Neural progenitor cell (in vitro differentiated cells): ENCODE measurements at regions not wholly inside any gene's neighbourhood (a gene's known extent, or its start where the extent isn't known, plus 50 kb on each side); places are given as distances from the start of the nearest gene placed in this dataset.

ENCODE experiments used
- EZH2 ChIP-seq: fragments of 200-600 bp; sonication (generic); IDR thresholded peaks from 2 replicates; pipeline ENCODE4 v1.6.1; 2017; ENCODE audit warnings: antibody characterized with exemption, mild to moderate bottlenecking, moderate library complexity
- TF ChIP-seq, protein P1 (sequence below): fragments of 200-600 bp; sonication (generic); IDR thresholded peaks from 2 replicates; pipeline ENCODE4 v1.5.1; 2017; ENCODE audit warnings: antibody characterized with exemption, mild to moderate bottlenecking

DNA sequence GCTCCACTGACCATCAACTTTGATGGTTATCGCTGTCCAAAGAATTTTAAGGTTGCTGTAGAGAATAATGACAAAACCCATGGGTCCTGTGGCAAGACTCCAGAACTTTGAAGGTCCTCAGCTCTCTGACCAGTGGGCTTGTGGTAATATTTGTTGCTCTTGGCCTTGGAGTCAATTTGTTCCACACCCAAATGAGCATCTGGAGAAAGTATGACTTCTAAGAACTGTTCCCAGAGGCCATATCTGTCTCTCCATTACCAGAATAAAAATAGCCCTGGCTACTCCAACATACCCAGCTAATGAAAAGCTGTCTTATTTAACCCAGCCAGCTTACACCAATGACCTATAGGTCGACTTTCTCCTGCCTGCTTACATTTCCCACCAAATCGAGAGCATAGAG is 466.4 kb downstream of the MEIS1 start:
- no peak for TF ChIP-seq EZH2
- TF ChIP-seq, protein P1, sequence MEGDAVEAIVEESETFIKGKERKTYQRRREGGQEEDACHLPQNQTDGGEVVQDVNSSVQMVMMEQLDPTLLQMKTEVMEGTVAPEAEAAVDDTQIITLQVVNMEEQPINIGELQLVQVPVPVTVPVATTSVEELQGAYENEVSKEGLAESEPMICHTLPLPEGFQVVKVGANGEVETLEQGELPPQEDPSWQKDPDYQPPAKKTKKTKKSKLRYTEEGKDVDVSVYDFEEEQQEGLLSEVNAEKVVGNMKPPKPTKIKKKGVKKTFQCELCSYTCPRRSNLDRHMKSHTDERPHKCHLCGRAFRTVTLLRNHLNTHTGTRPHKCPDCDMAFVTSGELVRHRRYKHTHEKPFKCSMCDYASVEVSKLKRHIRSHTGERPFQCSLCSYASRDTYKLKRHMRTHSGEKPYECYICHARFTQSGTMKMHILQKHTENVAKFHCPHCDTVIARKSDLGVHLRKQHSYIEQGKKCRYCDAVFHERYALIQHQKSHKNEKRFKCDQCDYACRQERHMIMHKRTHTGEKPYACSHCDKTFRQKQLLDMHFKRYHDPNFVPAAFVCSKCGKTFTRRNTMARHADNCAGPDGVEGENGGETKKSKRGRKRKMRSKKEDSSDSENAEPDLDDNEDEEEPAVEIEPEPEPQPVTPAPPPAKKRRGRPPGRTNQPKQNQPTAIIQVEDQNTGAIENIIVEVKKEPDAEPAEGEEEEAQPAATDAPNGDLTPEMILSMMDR, result no peak
